CD4-positive, alpha-beta memory T cell (primary cell): ENCODE measurements at regions not wholly inside any gene's neighbourhood (a gene's known extent, or its start where the extent isn't known, plus 50 kb on each side); places are given as distances from the start of the nearest gene placed in this dataset.
"Not testable (repeated sequence)": the region's sequence is repeated elsewhere in the genome, so short reads cannot be mapped to it uniquely, and the experiment has no call there.

Source experiments
- CTCF ChIA-PET: fragments of 350-600 bp; sonication (Branson Sonifier 250); formaldehyde crosslinking; loops from one replicate; lab custom pipeline; 2021; ENCODE audit warnings: inconsistent platforms; ENCODE audit not compliant: partially characterized antibody; lab: Charles Lee
- POLR2A ChIA-PET: fragments of 350-600 bp; sonication (Branson Sonifier 250); formaldehyde crosslinking; loops from one replicate; lab custom pipeline; 2021; ENCODE audit not compliant: partially characterized antibody; lab: Charles Lee
- DNase-seq, 5 donors: peaks; one replicate each; pipeline versions ENCODE4 v3.0.0 to v3.0.0-alpha.2; 2020 to 2022; ENCODE audit warnings: mixed read lengths in 1 of 5
- H3K27ac ChIP-seq: one replicate; pipeline ENCODE4 v1.7.0; 2013; ENCODE audit warnings: low read depth, low read length
- H3K27me3 ChIP-seq: 2 replicates; pipeline ENCODE4 v1.7.0; 2013; ENCODE audit warnings: mild to moderate bottlenecking, low read length, moderate library complexity; ENCODE audit not compliant: insufficient read depth
- H3K36me3 ChIP-seq: 2 replicates; pipeline ENCODE4 v1.7.0; 2013; ENCODE audit warnings: mild to moderate bottlenecking, low read length, moderate library complexity; ENCODE audit not compliant: insufficient read depth
- H3K4me1 ChIP-seq: 2 replicates; pipeline ENCODE4 v1.7.0; 2013; ENCODE audit warnings: mild to moderate bottlenecking, low read length, moderate library complexity; ENCODE audit not compliant: insufficient read depth
- H3K4me3 ChIP-seq, 2 donors: one replicate each; pipeline ENCODE4 v1.7.0; 2013; ENCODE audit warnings: low read length in 2 of 2, mild to moderate bottlenecking in 1 of 2
- H3K9me3 ChIP-seq, 2 donors: one replicate each; pipeline ENCODE4 v1.7.0; 2013; ENCODE audit warnings: low read length in 2 of 2, control low read depth in 1 of 2; ENCODE audit not compliant: control insufficient read depth in 1 of 2
- H3K27ac Mint-ChIP-seq, 7 donors: one replicate each; pipeline ENCODE4 v1.8.0; 2020 to 2021; ENCODE audit warnings: mixed read lengths in 7 of 7, mild to moderate bottlenecking in 6 of 7, inconsistent platforms in 3 of 7, moderate library complexity in 3 of 7
- H3K27me3 Mint-ChIP-seq, 2 donors: one replicate each; pipeline ENCODE4 v1.8.0; 2020 to 2021; ENCODE audit warnings: mixed read lengths in 2 of 2
- H3K36me3 Mint-ChIP-seq, 2 donors: one replicate each; pipeline ENCODE4 v1.8.0; 2020 to 2021; ENCODE audit warnings: mixed read lengths in 2 of 2, inconsistent platforms in 1 of 2, mild to moderate bottlenecking in 1 of 2
- H3K4me1 Mint-ChIP-seq, 4 donors: one replicate each; pipeline ENCODE4 v1.8.0; 2020 to 2021; ENCODE audit warnings: mixed read lengths in 4 of 4, mild to moderate bottlenecking in 1 of 4
- H3K4me3 Mint-ChIP-seq, 8 donors: one replicate each; pipeline ENCODE4 v1.8.0; 2020 to 2021; ENCODE audit warnings: mixed read lengths in 8 of 8, mild to moderate bottlenecking in 7 of 8, moderate library complexity in 6 of 8, inconsistent platforms in 3 of 8
- H3K9me3 Mint-ChIP-seq, 8 donors: one replicate each; pipeline ENCODE4 v1.8.0; 2020 to 2021; ENCODE audit warnings: mixed read lengths in 8 of 8, mild to moderate bottlenecking in 5 of 8, inconsistent platforms in 3 of 8, moderate library complexity in 1 of 8
- intact Hi-C: fragments of 100-400 bp; cut with micrococcal nuclease; formaldehyde crosslinking; loops from one replicate; pipeline ENCODE4 v1.15.1; 2023

DNA sequence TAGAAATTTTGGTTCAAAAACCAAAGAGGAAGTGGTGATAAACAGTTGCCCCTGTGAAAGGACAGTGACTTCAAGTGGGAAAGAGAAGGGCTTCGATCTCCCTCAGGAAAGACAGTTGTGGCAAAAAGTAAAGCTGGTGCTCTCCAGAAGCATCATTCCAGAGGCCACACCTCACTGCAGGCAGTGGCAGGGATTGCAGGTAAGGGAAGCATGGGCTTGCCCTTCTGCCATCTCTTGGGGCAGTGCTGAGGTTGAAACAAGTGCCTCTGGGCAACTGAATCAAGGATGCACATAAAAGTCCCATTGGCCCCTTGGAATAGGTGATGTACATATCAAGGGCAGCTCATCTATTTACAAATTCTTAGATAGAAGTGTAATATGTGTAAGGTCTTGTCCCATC, 155.4 kb downstream of the FAM72C start:
- H3K27ac Mint-ChIP-seq, POLR2A ChIA-PET, H3K4me3 Mint-ChIP-seq, H3K4me1 ChIP-seq, H3K27me3 Mint-ChIP-seq, H3K27ac ChIP-seq, H3K9me3 Mint-ChIP-seq, H3K27me3 ChIP-seq, H3K36me3 ChIP-seq, H3K4me1 Mint-ChIP-seq, H3K4me3 ChIP-seq, CTCF ChIA-PET, DNase-seq, intact Hi-C loops, H3K36me3 Mint-ChIP-seq, H3K9me3 ChIP-seq: not testable (repeated sequence)

DNA sequence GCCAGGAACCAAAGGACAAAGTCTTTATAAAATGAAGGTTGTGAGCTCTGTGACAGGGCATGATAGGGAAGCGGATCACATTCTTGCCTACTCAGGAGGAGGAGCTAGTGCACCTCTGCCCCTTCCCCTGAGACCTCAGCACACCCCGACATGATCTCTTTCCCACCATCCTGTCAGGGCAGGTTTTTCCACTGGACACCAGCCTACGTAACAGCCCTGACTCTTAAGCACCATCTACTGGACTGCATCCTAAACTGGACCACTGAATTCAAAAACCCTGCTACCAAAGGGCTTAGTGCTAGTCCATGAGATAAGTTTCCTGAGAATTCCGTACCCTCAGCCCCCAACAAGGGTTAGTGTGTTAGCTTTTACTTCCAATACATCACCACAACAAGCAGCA, 166.4 kb downstream of the FAM72C start:
- H3K4me3 Mint-ChIP-seq, H3K4me1 ChIP-seq, DNase-seq, H3K27ac Mint-ChIP-seq, H3K36me3 Mint-ChIP-seq, POLR2A ChIA-PET, H3K4me1 Mint-ChIP-seq, H3K4me3 ChIP-seq, intact Hi-C loops, H3K36me3 ChIP-seq, H3K27me3 ChIP-seq, H3K27me3 Mint-ChIP-seq, CTCF ChIA-PET, H3K9me3 Mint-ChIP-seq, H3K27ac ChIP-seq, H3K9me3 ChIP-seq: not testable (repeated sequence)

DNA sequence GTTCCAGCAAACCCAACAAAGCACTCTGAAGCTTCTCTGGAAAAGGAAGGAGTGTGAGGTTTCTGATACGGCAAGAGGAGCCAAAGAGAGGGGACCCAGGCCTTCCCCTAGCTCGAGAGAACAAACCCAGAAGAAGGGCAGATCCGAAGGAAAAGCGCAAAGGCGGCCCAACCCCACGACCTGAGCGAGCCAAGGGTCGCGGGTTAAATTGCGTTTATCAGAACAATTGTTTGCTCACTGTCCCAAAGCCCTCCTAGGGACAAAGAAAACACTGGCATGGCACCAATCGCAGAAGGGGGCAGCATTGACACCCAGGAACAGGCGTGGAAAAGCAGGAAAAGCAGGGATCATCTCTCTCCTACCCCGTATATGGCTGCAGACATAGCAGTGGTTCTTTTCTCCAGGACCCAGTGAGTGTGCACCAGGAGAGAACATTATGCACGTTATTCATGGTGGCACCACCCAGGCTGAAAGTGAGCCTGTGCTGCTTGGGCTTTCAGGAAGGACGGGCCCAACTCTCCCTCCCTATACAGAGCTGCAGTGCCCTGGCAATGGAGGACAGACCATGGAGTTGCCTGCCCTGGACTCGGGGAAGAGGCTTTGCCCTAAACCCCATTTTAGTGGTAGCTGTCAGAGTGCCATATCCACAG, 167.0 kb downstream of the FAM72C start:
- H3K27ac Mint-ChIP-seq, H3K9me3 ChIP-seq, H3K4me1 Mint-ChIP-seq, H3K36me3 Mint-ChIP-seq, intact Hi-C loops, H3K27ac ChIP-seq, H3K36me3 ChIP-seq, H3K27me3 Mint-ChIP-seq, H3K9me3 Mint-ChIP-seq, H3K4me3 ChIP-seq, H3K27me3 ChIP-seq, CTCF ChIA-PET, POLR2A ChIA-PET, H3K4me1 ChIP-seq: not testable (repeated sequence)
- peak in 1 of 5 donors; percentile 1 for DNase-seq
- H3K4me3 Mint-ChIP-seq, result peak overlapping the region in 1 of 8 donors; percentile 31

DNA sequence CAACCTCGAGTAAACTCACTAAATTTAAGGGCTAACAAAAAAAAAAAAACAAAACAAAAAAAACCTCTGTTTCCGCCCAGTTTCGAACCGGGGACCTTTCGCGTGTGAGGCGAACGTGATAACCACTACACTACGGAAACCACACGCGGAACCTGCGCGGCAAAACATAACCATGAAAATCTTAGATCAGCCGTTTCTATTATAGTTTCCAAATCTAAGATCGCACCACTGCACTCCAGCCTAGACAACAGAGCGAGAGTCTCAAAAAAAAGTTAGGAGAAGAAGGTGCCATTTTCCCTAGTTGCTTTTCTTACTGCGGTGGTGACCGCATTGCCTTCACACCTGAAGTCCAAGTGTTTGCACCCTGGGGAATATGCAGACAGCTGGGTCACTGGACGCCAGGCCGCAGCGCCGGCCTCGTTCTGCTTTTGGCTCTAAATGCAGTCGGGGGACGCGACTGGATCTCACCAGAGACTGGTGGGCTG, 167.8 kb downstream of the FAM72C start:
- H3K27ac Mint-ChIP-seq, result peak overlapping the region in 4 of 7 donors; percentile 31 to 88 (median 76)
- H3K4me1 ChIP-seq, H3K9me3 ChIP-seq, H3K27ac ChIP-seq, H3K36me3 ChIP-seq, H3K27me3 ChIP-seq, H3K27me3 Mint-ChIP-seq, H3K4me1 Mint-ChIP-seq, H3K4me3 ChIP-seq, H3K36me3 Mint-ChIP-seq, intact Hi-C loops, H3K9me3 Mint-ChIP-seq, CTCF ChIA-PET, POLR2A ChIA-PET: not testable (repeated sequence)
- peak overlapping the region; percentile 61 to 86 (median 79) for H3K4me3 Mint-ChIP-seq
- peak; percentile 16 to 50 (median 23) for DNase-seq

DNA sequence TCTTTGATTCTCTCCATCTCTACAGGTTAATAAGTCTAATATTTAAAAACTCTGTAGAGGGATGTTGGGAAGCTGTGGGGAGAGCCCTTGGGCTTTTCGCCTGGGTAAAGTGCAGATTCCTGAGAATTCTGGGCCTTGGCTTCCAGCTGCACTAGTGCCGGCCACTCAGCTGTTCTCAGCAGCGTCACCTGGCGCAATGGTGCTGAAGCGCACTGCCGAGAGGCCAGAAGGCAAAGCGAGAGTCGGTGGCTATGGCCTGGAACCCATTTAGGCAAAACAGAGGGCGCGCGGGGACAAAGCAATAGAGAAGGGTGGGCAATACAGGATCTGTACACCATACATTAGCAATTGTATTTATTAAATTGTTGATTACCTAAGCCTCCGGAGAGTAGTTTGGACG, 168.7 kb downstream of the FAM72C start:
- POLR2A ChIA-PET, H3K4me1 Mint-ChIP-seq, CTCF ChIA-PET: not testable (repeated sequence)

DNA sequence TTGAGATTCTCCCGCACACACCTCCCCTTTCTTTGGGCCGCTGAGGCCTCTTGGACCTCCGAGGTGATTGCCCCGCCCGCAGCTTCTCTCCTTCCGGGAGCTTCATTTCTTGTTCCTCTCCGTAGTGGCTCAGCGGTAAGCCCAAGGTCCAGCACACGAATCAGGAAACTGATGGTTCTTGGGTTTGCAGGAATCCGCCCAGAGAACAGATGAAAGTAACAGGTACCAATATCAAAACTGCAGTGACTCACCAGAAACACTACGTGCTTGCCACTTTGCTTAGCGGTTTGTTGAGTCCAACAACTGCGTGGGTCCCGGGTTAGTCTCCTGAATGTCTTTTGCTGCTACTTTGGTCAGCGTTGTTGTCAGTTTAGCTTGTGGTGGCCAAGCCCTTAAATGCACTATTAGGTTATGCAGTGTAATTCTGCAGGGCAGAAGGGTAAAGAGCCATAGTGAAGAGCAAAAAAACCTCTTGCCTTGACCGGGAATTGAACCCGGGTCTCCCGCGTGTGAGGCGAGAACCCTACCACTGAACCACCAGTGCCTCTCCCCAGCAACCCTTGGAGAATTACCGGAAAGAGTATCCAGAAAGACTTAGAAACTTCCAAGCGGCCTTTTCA, 172.1 kb downstream of the FAM72C start:
- CTCF ChIA-PET, H3K4me1 Mint-ChIP-seq, H3K4me3 Mint-ChIP-seq, POLR2A ChIA-PET, intact Hi-C loops, H3K27ac ChIP-seq, H3K9me3 ChIP-seq, H3K4me3 ChIP-seq, H3K36me3 ChIP-seq, H3K27ac Mint-ChIP-seq, H3K9me3 Mint-ChIP-seq, H3K27me3 ChIP-seq, H3K4me1 ChIP-seq, H3K27me3 Mint-ChIP-seq, DNase-seq, H3K36me3 Mint-ChIP-seq: not testable (repeated sequence)

More for the DNA sequence above, 168.7 kb downstream of the FAM72C start:
- H3K27ac Mint-ChIP-seq, intact Hi-C loops, H3K4me3 ChIP-seq, H3K27me3 ChIP-seq, H3K9me3 Mint-ChIP-seq, H3K36me3 Mint-ChIP-seq, H3K36me3 ChIP-seq, H3K9me3 ChIP-seq, H3K4me1 ChIP-seq, DNase-seq, H3K27me3 Mint-ChIP-seq, H3K27ac ChIP-seq, H3K4me3 Mint-ChIP-seq: not testable (repeated sequence)

DNA sequence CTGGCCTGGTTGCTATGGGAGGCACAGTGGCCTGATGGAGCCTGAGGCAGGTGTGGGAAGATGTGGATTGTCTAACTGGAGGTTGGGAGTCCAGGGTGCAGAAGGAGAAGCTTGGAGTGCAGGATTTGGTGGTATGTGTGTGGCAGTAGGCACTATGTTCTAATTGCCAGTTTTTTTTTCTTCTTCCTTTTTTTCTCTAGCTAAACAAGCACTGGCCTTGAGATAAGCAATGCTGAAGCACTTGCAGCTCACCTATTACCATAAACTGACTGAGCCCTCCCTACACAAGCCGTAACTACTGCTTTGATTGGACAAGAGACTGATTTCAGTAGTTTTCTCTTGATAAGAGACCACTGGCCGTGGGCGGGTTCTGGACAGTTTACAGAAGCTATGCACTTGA, 175.4 kb downstream of the FAM72C start:
- H3K4me1 Mint-ChIP-seq, H3K27me3 ChIP-seq, H3K4me3 Mint-ChIP-seq, intact Hi-C loops, H3K27ac ChIP-seq, H3K9me3 ChIP-seq, H3K27me3 Mint-ChIP-seq, H3K27ac Mint-ChIP-seq, H3K36me3 Mint-ChIP-seq, H3K4me1 ChIP-seq, POLR2A ChIA-PET, H3K4me3 ChIP-seq, H3K36me3 ChIP-seq, CTCF ChIA-PET, DNase-seq, H3K9me3 Mint-ChIP-seq: not testable (repeated sequence)
